CD4-positive, alpha-beta T cell (primary cell): ENCODE measurements at regions not wholly inside any gene's neighbourhood (a gene's known extent, or its start where the extent isn't known, plus 50 kb on each side); places are given as distances from the start of the nearest gene placed in this dataset.

ENCODE experiments used
- ATAC-seq: fragments of 200-7000 bp; cut with Tn5 transposase; one replicate; pipeline ENCODE4 v1.10.0; 2022; ENCODE audit warnings: mild to moderate bottlenecking; ENCODE audit not compliant: poor library complexity
- CTCF ChIA-PET: fragments of 350-600 bp; sonication (Branson Sonifier 250); formaldehyde crosslinking; loops from one replicate; lab custom pipeline; 2021; ENCODE audit warnings: antibody characterized with exemption, inconsistent platforms; lab: Charles Lee
- POLR2A ChIA-PET: fragments of 350-600 bp; sonication (Branson Sonifier 250); formaldehyde crosslinking; loops from one replicate; lab custom pipeline; 2021; ENCODE audit warnings: antibody characterized with exemption, inconsistent platforms; lab: Charles Lee
- DNase-seq, 14 experiments: peaks; one replicate each; pipeline ENCODE4 v3.0.0-alpha.2; 2013 to 2020; ENCODE audit warnings: mixed read lengths in 2 of 14
- H3K27ac ChIP-seq, 2 donors: one replicate each; pipeline versions ENCODE4 v1.5.1 to v1.7.0; 2013; ENCODE audit warnings: low read length in 2 of 2, low read depth in 1 of 2, mild to moderate bottlenecking in 1 of 2
- H3K27me3 ChIP-seq, 2 experiments: 1 replicate in 1 of 2; 2 replicates in 1 of 2; pipeline versions ENCODE4 v1.6.1 to v1.7.0; 2013; ENCODE audit warnings: low read length in 2 of 2, control low read depth in 1 of 2, mild to moderate bottlenecking in 1 of 2, moderate library complexity in 1 of 2; ENCODE audit not compliant: insufficient read depth in 2 of 2, control insufficient read depth in 1 of 2
- H3K36me3 ChIP-seq: one replicate; pipeline ENCODE4 v1.6.1; 2013; ENCODE audit warnings: low read length, control low read depth; ENCODE audit not compliant: insufficient read depth
- H3K4me1 ChIP-seq: one replicate; pipeline ENCODE4 v1.6.1; 2013; ENCODE audit warnings: low read length, control low read depth; ENCODE audit not compliant: insufficient read depth
- H3K4me3 ChIP-seq: one replicate; pipeline ENCODE4 v1.5.1; 2013; ENCODE audit warnings: mild to moderate bottlenecking, low read length, moderate library complexity
- H3K9me3 ChIP-seq, 2 experiments: 1 replicate in 1 of 2; 2 replicates in 1 of 2; pipeline versions ENCODE4 v1.6.1 to v1.7.0; 2013; ENCODE audit warnings: low read length in 2 of 2, mild to moderate bottlenecking in 2 of 2, control low read depth in 1 of 2, moderate library complexity in 1 of 2; ENCODE audit not compliant: control insufficient read depth in 1 of 2, insufficient read depth in 1 of 2
- H3K27ac Mint-ChIP-seq: one replicate; pipeline ENCODE4 v1.8.0; 2020; ENCODE audit warnings: mixed read lengths
- H3K27me3 Mint-ChIP-seq: one replicate; pipeline ENCODE4 v1.8.0; 2021; ENCODE audit warnings: mixed read lengths
- H3K36me3 Mint-ChIP-seq: one replicate; pipeline ENCODE4 v1.8.0; 2021; ENCODE audit warnings: low read depth, mixed read lengths
- H3K4me1 Mint-ChIP-seq: one replicate; pipeline ENCODE4 v1.8.0; 2021; ENCODE audit warnings: low read depth, mixed read lengths
- H3K4me3 Mint-ChIP-seq: one replicate; pipeline ENCODE4 v1.8.0; 2020; ENCODE audit warnings: mild to moderate bottlenecking, mixed read lengths
- H3K9me3 Mint-ChIP-seq: one replicate; pipeline ENCODE4 v1.8.0; 2020; ENCODE audit warnings: mixed read lengths
- intact Hi-C, 2 experiments: fragments of 100-400 bp; cut with DNase I in 1 of 2; cut with micrococcal nuclease in 1 of 2; formaldehyde crosslinking; loops; one replicate each; pipeline versions ENCODE4 v1.15.1 to v1.9.0; 2023 to 2025; cut with DNase I, micrococcal nuclease
- TF ChIP-seq, protein P1 (sequence below): fragments of 200-600 bp; IDR thresholded peaks from one replicate; pipeline ENCODE4 v1.8.0; 2022; ENCODE audit warnings: antibody characterized with exemption, mild to moderate bottlenecking

DNA sequence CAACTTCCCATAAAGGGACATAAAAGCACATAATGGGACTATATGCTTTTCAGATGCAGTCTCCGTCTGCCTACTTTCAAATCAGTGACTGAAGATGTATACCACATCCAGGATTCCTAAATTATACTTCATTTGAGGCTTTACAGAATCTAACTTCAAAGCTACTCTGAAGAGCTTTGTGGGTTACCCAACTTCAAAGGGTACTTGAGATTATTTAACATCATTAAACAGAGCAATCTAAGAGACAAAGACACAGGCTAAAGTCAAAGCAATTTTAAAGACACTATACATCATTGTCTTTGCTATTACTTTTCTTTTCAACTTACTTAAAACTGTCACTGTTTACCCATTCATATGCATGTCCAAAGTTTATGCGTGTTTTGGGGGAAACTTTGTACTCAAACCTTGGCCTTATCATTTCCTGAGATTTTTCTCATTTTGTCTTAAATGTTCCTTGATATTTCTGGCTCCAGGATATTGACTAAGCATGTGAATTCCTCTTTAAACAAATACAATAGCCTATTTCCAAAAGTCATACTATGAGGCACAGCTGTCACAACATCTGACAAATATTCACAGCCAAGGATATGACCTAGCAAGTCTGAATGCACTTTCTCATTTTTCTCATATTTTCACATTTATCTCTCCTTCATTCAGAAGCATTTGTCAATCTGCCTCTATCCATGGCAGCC lies 1985.1 kb upstream of the PIK3C3 start:
- Histone ChIP-seq H3K9me3 (no peaks in the 10 kb centered on the region), H3K27me3 (no peaks in the 10 kb centered on the region), H3K27ac (no peak overlapping the region), H3K4me1 (no peaks in the 10 kb centered on the region), H3K36me3 (no peaks in the 10 kb centered on the region), H3K4me3 (no peak overlapping the region)
- peaks cover 1% of the 10 kb centered on the region for H3K9me3 Mint-ChIP-seq
- H3K36me3 Mint-ChIP-seq, result no peaks in the 10 kb centered on the region
- H3K4me3 Mint-ChIP-seq, result no peak overlapping the region
- intact Hi-C loops, result loop anchor here in 1 of 2 experiments (10.0 kb wide), 1 partner anchor 55 kb away; no protein-coding TSS in a partner anchor
- POLR2A ChIA-PET, result interaction anchor here (0.6 kb wide), 1 partner anchor 658 kb away, joined by 3 read pairs; no protein-coding TSS in a partner anchor
- TF ChIP-seq, protein P1, sequence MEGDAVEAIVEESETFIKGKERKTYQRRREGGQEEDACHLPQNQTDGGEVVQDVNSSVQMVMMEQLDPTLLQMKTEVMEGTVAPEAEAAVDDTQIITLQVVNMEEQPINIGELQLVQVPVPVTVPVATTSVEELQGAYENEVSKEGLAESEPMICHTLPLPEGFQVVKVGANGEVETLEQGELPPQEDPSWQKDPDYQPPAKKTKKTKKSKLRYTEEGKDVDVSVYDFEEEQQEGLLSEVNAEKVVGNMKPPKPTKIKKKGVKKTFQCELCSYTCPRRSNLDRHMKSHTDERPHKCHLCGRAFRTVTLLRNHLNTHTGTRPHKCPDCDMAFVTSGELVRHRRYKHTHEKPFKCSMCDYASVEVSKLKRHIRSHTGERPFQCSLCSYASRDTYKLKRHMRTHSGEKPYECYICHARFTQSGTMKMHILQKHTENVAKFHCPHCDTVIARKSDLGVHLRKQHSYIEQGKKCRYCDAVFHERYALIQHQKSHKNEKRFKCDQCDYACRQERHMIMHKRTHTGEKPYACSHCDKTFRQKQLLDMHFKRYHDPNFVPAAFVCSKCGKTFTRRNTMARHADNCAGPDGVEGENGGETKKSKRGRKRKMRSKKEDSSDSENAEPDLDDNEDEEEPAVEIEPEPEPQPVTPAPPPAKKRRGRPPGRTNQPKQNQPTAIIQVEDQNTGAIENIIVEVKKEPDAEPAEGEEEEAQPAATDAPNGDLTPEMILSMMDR, result no peak
- CTCF ChIA-PET, result no interaction called here
- no peak overlapping the region for H3K27ac Mint-ChIP-seq
- no peaks in the 10 kb centered on the region for H3K27me3 Mint-ChIP-seq
- ATAC-seq (no peak), DNase-seq (no peak)
- no peaks in the 10 kb centered on the region for H3K4me1 Mint-ChIP-seq

DNA sequence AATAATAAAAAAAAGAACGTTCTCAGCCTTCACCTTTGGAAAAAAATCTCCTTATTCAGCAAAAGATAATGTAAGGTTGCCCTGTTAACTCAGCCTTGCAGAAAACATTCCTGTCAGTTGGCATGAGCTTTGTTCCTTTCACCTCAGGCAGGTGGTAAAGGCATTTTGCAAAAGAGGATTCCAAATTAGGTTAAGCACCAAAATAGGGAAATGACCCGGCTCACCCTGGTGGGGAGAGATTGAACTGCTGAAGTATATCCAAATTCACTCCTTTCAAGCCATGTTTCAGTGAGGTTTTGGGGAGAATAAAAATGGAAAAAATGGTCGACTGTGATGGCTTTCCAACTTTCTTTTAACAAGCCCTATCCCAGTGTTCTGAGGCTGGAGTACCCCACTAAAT lies 1988.8 kb upstream of the PIK3C3 start:
- TF ChIP-seq, protein P1, result no peak
- intact Hi-C loops, result loop anchor here in 1 of 2 experiments (10.0 kb wide), 1 partner anchor 59 kb away; no protein-coding TSS in a partner anchor
- Mint-ChIP-seq H3K9me3 (peaks cover 3% of the 10 kb centered on the region), H3K27ac (no peak overlapping the region), H3K4me3 (no peak overlapping the region), H3K4me1 (no peaks in the 10 kb centered on the region), H3K36me3 (no peaks in the 10 kb centered on the region), H3K27me3 (no peaks in the 10 kb centered on the region)
- no peak overlapping the region for H3K27ac ChIP-seq
- H3K36me3 ChIP-seq, result no peaks in the 10 kb centered on the region
- DNase-seq (no peak), ATAC-seq (no peak)
- H3K4me3 ChIP-seq, result no peak overlapping the region
- no peaks in the 10 kb centered on the region for H3K27me3 ChIP-seq
- CTCF ChIA-PET, result no interaction called here
- peaks cover 0 to 4% of the 10 kb centered on the region in 2 experiments for H3K9me3 ChIP-seq
- H3K4me1 ChIP-seq, result no peaks in the 10 kb centered on the region
- POLR2A ChIA-PET, result no interaction called here

DNA sequence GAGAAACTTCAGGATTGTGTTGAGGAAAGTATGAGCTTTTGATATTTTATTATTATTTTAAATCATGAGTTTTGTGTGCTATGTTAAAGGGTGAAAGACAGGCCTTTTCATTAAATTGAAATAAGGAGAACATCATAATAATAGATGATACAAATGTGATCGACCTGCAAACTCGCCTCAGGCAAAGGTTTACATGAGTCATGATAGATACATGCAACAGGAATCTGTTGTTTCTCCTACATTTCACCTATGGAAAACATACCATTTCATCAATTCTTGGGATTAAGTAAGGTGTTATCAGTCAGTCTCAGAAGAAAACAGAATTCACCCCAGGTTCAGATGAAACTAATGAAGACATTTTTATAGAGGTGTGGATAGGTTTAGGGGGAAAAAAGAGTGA lies 1992.5 kb upstream of the PIK3C3 start:
- H3K27me3 ChIP-seq, result no peaks in the 10 kb centered on the region
- no peak overlapping the region for H3K27ac ChIP-seq
- TF ChIP-seq, protein P1, result no peak
- peaks cover 2% of the 10 kb centered on the region for H3K9me3 Mint-ChIP-seq
- CTCF ChIA-PET, result no interaction called here
- H3K4me3 ChIP-seq, result no peak overlapping the region
- POLR2A ChIA-PET, result no interaction called here
- peaks cover 0 to 9% of the 10 kb centered on the region in 2 experiments for H3K9me3 ChIP-seq
- ATAC-seq (no peak), DNase-seq (no peak)
- no peaks in the 10 kb centered on the region for H3K27me3 Mint-ChIP-seq
- no peak overlapping the region for H3K27ac Mint-ChIP-seq
- H3K36me3 ChIP-seq, result no peaks in the 10 kb centered on the region
- intact Hi-C loops, result loop anchor here in 1 of 2 experiments (10.0 kb wide), 1 partner anchor 62 kb away; no protein-coding TSS in a partner anchor
- no peaks in the 10 kb centered on the region for H3K4me1 Mint-ChIP-seq
- no peaks in the 10 kb centered on the region for H3K4me1 ChIP-seq
- no peak overlapping the region for H3K4me3 Mint-ChIP-seq
- H3K36me3 Mint-ChIP-seq, result no peaks in the 10 kb centered on the region
